Esophagus squamous epithelium (tissue), 4 donors: ENCODE measurements at regions not wholly inside any gene's neighbourhood (a gene's known extent, or its start where the extent isn't known, plus 50 kb on each side); places are given as distances from the start of the nearest gene placed in this dataset.

Experiments used
- POLR2A ChIP-seq, 4 donors: fragments of 450-650 bp; IDR thresholded peaks; one replicate each; pipeline ENCODE4 v1.6.1; 2017; ENCODE audit warnings: antibody characterized with exemption in 4 of 4, mild to moderate bottlenecking in 4 of 4, moderate library complexity in 3 of 4
- TF ChIP-seq, protein P1 (sequence below), 6 experiments: fragments of 450-650 bp in 4 of 6; fragments of 200-600 bp in 2 of 6; sonication (generic) in 2 of 6; IDR thresholded peaks; one replicate each; pipeline ENCODE4 v1.5.1; 2016 to 2019; ENCODE audit warnings: antibody characterized with exemption in 6 of 6, mild to moderate bottlenecking in 4 of 6, moderate library complexity in 4 of 6

GRCh38 chr4:36930562-36931111 is 313.9 kb upstream of the NWD2 start:
- TF ChIP-seq, protein P1, sequence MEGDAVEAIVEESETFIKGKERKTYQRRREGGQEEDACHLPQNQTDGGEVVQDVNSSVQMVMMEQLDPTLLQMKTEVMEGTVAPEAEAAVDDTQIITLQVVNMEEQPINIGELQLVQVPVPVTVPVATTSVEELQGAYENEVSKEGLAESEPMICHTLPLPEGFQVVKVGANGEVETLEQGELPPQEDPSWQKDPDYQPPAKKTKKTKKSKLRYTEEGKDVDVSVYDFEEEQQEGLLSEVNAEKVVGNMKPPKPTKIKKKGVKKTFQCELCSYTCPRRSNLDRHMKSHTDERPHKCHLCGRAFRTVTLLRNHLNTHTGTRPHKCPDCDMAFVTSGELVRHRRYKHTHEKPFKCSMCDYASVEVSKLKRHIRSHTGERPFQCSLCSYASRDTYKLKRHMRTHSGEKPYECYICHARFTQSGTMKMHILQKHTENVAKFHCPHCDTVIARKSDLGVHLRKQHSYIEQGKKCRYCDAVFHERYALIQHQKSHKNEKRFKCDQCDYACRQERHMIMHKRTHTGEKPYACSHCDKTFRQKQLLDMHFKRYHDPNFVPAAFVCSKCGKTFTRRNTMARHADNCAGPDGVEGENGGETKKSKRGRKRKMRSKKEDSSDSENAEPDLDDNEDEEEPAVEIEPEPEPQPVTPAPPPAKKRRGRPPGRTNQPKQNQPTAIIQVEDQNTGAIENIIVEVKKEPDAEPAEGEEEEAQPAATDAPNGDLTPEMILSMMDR (IDR thresholded peaks at IDR 0.05): no peak
- no peak for TF ChIP-seq POLR2A (IDR thresholded peaks at IDR 0.05)
